DOHH2 (cell line): ENCODE measurements at regions not wholly inside any gene's neighbourhood (a gene's known extent, or its start where the extent isn't known, plus 50 kb on each side); places are given as distances from the start of the nearest gene placed in this dataset.

Experiments
- EZH2phosphoT487 ChIP-seq: fragments of 200-600 bp; sonication (generic); IDR thresholded peaks from 2 replicates; pipeline ENCODE4 v1.6.1; 2017; ENCODE audit warnings: borderline replicate concordance, mild to moderate bottlenecking, antibody characterized with exemption, low read length, moderate library complexity, mixed read lengths
- TF ChIP-seq, protein P1 (sequence below): fragments of 200-600 bp; sonication (generic); IDR thresholded peaks from one replicate; pipeline ENCODE4 v1.5.1; 2014; ENCODE audit warnings: antibody characterized with exemption, mild to moderate bottlenecking, low read depth, low read length; ENCODE audit not compliant: poor library complexity, severe bottlenecking

DNA sequence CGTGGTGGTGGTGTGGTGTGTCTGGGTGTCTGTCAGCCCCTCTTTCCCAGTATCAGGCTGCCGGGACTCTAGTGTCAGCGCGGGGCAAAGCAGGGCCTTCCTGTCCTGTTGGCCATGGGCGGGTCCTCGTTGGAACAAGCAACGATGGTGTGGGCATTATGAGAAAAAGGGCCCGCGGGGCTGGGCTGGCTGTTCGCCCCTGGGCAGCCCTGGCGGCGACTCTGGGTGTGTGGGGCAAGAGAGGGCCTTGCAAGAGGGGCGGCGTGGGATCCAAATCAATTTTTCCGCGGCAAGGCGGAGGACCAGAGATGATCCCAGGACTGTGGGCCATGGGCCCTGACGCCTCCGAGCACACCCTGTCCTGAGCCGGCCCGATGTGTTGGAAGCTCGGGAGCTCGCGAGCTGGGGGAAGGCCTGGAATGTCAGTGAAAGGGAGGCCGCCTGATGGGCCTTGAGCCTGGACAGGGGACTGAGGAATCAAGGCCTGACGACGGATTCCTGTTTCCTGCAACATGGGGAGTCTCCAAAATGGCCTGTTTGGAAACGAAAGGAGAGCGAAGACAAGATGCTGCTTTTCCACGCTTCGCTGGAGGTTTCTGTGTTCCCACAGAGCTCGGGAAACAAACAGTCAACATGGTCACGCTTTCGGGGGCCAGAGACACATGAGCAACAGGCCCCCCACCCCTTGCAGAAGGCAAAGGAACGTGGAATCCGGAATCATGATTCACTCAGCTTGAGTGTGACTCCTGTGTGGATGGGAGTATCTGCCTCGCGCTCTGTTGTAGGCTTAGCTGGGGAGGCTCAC, 364.7 kb upstream of the DEFB115 start:
- TF ChIP-seq, protein P1, sequence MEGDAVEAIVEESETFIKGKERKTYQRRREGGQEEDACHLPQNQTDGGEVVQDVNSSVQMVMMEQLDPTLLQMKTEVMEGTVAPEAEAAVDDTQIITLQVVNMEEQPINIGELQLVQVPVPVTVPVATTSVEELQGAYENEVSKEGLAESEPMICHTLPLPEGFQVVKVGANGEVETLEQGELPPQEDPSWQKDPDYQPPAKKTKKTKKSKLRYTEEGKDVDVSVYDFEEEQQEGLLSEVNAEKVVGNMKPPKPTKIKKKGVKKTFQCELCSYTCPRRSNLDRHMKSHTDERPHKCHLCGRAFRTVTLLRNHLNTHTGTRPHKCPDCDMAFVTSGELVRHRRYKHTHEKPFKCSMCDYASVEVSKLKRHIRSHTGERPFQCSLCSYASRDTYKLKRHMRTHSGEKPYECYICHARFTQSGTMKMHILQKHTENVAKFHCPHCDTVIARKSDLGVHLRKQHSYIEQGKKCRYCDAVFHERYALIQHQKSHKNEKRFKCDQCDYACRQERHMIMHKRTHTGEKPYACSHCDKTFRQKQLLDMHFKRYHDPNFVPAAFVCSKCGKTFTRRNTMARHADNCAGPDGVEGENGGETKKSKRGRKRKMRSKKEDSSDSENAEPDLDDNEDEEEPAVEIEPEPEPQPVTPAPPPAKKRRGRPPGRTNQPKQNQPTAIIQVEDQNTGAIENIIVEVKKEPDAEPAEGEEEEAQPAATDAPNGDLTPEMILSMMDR = no peak
- TF ChIP-seq EZH2phosphoT487 = no peak
